Activated T-cell treated with anti-CD3 and anti-CD28 coated beads, Interleukin-2, amount 50 U/mL, for 4 hours (primary cell): ENCODE measurements at regions not wholly inside any gene's neighbourhood (a gene's known extent, or its start where the extent isn't known, plus 50 kb on each side); places are given as distances from the start of the nearest gene placed in this dataset.

Experiments
- ATAC-seq, 2 donors: fragments of 200-7000 bp; cut with Tn5 transposase; one replicate each; pipeline ENCODE4 v1.10.0; 2021
- DNase-seq: peaks from one replicate; pipeline ENCODE4 v3.0.0-alpha.2; 2020
- H3K27me3 Mint-ChIP-seq: one replicate; pipeline ENCODE4 v1.8.0; 2021; ENCODE audit warnings: low read depth, mixed read lengths
- H3K36me3 Mint-ChIP-seq: one replicate; pipeline ENCODE4 v1.8.0; 2022; ENCODE audit warnings: mixed read lengths; ENCODE audit not compliant: insufficient read depth
- H3K4me1 Mint-ChIP-seq: one replicate; pipeline ENCODE4 v1.8.0; 2021; ENCODE audit warnings: low read depth, mixed read lengths
- H3K4me3 Mint-ChIP-seq: one replicate; pipeline ENCODE4 v1.8.0; 2021; ENCODE audit warnings: mild to moderate bottlenecking, moderate library complexity, mixed read lengths
- H3K9me3 Mint-ChIP-seq: one replicate; pipeline ENCODE4 v1.8.0; 2021; ENCODE audit warnings: mixed read lengths

DNA sequence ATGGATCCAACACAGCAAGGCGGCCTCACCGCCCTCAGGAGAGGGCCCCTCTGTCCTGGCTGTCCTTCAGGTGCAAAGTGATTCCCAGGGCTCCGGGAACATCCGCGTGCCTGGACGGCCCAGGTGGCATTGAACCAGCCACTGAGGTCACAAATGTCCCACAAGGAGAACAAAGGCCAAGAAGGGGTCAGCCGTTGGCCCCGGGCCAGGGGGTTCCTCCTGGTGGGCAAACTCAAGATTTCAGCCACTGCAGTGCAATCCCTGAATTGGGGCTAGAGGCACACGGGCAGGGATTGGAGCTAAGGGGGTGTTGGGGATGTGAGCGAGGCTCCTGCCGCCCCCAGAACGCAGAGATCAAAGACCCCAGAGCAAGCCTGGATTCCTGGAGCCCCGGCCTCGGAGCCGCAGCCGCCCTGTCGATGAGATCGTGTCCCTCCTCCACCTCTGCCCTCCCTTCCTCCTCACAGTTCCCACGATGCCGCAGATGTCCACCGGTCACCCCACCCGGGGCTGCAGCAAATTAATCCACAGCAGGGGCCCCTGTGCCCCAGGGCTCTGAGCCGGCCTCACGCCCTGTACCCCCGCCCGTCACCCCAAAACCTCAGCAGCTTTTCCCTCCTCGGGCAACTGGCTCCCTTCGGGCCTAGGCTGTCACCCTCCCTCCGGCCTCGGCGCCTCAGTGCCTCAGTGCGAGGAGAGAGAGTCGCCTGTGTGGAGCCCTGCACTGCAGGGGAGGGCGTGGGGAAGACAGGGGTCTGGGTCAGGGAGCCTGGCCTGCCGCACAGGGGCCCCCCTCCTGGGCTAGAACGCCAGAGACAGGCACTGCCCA is 56.7 kb upstream of the GALNT9 start:
- Mint-ChIP-seq H3K4me1 (no peaks in the 10 kb centered on the region), H3K9me3 (no peaks in the 10 kb centered on the region), H3K36me3 (no peaks in the 10 kb centered on the region), H3K27me3 (peaks cover 30% of the 10 kb centered on the region), H3K4me3 (no peak overlapping the region)
- no peak for ATAC-seq
- DNase-seq: no peak

DNA sequence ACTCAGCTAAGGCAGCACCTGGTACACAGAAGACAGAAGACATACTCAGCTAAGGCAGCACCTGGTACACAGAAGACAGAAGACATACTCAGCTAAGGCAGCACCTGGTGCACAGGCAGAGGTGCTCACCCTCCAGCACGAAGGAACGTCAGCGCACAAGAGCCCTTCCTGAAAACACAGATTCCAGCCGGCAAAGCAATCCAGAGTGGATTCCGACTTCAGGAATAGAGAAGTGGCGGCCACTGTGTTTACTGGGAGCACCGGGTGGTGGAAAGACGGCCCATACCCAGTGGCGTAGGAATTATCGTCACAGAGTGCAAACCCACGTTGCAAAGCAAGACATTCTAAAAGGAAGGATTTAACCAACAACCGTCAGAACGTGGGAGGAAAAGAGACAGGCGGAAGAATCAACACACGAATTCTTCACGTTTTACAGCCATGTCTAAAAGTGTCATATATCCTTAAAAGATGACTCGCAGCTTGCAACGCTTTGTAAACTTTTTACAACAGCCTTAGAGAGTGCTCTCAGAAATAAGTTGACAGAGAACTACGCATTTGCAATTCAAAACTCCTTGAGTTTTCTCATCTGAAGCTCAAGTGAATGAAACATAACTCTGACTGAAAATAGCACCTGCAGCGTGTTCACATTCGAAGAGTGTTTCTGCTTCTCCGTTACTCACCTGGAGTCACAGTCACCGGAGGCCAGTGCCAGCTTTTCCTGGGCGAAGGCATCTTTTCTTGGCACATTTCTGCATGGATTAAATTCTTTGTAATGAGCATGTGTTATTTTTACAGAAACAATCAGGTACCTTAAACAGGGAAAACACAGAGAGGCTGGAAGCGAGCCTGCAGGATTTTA is 55.8 kb upstream of the GALNT9 start:
- no peaks in the 10 kb centered on the region for H3K9me3 Mint-ChIP-seq
- no peaks in the 10 kb centered on the region for H3K4me1 Mint-ChIP-seq
- peaks cover 30% of the 10 kb centered on the region for H3K27me3 Mint-ChIP-seq
- no peaks in the 10 kb centered on the region for H3K36me3 Mint-ChIP-seq
- no peak for DNase-seq
- H3K4me3 Mint-ChIP-seq: no peak overlapping the region
- no peak for ATAC-seq

DNA sequence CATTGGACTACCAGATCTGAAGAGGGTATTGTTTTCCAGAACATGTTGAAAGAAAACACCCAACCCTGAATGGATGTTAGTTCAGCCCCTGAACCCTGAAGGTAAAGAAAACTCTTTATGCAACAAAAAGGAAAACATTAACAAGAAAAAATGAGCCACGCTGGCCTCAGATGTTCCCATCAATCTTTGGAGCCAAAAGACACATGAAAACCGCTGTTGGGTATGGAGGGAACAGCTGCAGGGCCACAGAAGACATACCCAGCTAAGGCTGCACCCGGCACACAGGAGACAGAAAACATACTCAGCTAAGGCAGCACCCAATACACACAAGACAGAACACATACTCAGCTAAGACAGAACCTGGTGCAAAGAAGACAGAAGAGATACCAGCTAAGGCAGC is 51.3 kb upstream of the GALNT9 start:
- no peak for ATAC-seq
- Mint-ChIP-seq H3K27me3 (peaks cover 30% of the 10 kb centered on the region), H3K4me3 (no peak overlapping the region), H3K9me3 (no peaks in the 10 kb centered on the region), H3K4me1 (no peaks in the 10 kb centered on the region), H3K36me3 (no peaks in the 10 kb centered on the region)
- DNase-seq: no peak

DNA sequence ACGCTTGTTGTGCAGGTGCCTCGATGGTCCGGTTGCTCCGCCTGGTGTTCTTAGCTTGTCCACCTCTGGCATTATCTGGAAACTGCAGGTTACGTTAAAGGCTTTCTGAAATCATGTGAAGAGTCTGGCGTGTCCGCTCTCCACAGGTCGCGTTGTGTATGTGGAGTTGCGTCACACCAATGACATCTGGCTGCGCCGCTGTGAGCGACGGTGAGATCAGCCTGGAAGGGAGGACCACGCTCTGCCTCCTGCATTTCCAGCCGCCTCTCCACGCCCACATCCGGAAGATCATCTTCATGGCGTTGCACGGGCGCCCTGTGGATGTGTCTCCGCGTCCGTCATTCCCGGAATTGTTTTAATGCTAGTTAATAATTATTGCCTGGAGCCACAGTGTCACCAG is 50.6 kb upstream of the GALNT9 start:
- Mint-ChIP-seq H3K9me3 (no peaks in the 10 kb centered on the region), H3K4me3 (no peak overlapping the region), H3K36me3 (no peaks in the 10 kb centered on the region), H3K4me1 (no peaks in the 10 kb centered on the region), H3K27me3 (peaks cover 31% of the 10 kb centered on the region)
- no peak for ATAC-seq
- DNase-seq: no peak

DNA sequence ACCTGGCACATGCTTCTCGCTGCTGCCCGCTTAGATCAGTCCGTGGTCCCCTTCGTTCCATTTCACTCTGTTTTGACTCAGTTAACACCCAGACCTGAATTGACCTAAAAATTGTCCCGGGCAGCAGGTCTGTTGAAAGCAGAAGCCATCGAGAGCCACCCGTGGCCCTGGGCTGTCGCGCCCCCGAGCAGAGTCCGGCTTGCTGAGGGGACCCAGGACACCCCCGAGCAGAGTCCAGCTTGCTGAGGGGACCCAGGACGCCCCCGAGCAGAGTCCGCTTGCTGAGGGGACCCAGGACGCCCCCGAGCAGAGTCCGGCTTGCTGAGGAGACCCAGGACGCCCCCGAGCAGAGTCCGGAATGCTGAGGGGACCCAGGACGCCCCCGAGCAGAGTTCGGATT is 50.2 kb upstream of the GALNT9 start:
- DNase-seq (no peak), ATAC-seq (no peak)
- H3K9me3 Mint-ChIP-seq: no peaks in the 10 kb centered on the region
- no peak overlapping the region for H3K4me3 Mint-ChIP-seq
- no peaks in the 10 kb centered on the region for H3K36me3 Mint-ChIP-seq
- no peaks in the 10 kb centered on the region for H3K4me1 Mint-ChIP-seq
- peaks cover 35% of the 10 kb centered on the region for H3K27me3 Mint-ChIP-seq
